Body of pancreas (tissue), 4 donors: ENCODE measurements at regions not wholly inside any gene's neighbourhood (a gene's known extent, or its start where the extent isn't known, plus 50 kb on each side); places are given as distances from the start of the nearest gene placed in this dataset.
A peak's percentile ranks its signal among the peaks of the same experiment; 100 is the strongest.

Source experiments
- ATAC-seq: fragments of 150-250 bp; one replicate; pipeline ENCODE4 v1.9.1; 2016
- DNase-seq, 4 donors: peaks; one replicate each; pipeline ENCODE4 v3.0.0-alpha.2; 2019
- H3K27ac ChIP-seq, 4 donors: fragments of 200-600 bp; sonication (generic); 1 replicate in 3 of 4; 2 replicates in 1 of 4; pipeline versions ENCODE4 v1.5.1 to v1.6.1; 2016 to 2019; ENCODE audit warnings: mild to moderate bottlenecking in 1 of 4, mixed read lengths in 1 of 4, moderate library complexity in 1 of 4
- H3K27me3 ChIP-seq, 2 donors: fragments of 200-600 bp; sonication (generic); one replicate each; pipeline ENCODE4 v1.6.0; 2016; ENCODE audit warnings: mild to moderate bottlenecking in 1 of 2
- H3K36me3 ChIP-seq, 2 donors: fragments of 200-600 bp; sonication (generic); replicated peaks in 1 of 2; 2 replicates each; pipeline ENCODE4 v1.5.1; 2016; ENCODE audit warnings: low read depth in 2 of 2; ENCODE audit not compliant: insufficient read depth in 1 of 2
- H3K4me1 ChIP-seq: fragments of 200-600 bp; sonication (generic); one replicate; pipeline ENCODE4 v1.6.0; 2016
- H3K4me3 ChIP-seq, 2 donors: fragments of 200-600 bp; sonication (generic); 1 replicate in 1 of 2; 2 replicates in 1 of 2; pipeline ENCODE4 v1.5.1; 2016 to 2019
- H3K9me3 ChIP-seq, 3 donors: fragments of 200-600 bp; sonication (generic); 1 replicate in 2 of 3; 2 replicates in 1 of 3; pipeline ENCODE4 v1.5.1; 2016
- POLR2A ChIP-seq, 3 donors: fragments of 450-650 bp; IDR thresholded peaks; one replicate each; pipeline ENCODE4 v1.6.1; 2016; ENCODE audit warnings: antibody characterized with exemption in 3 of 3, mild to moderate bottlenecking in 2 of 3
- WGBS, 2 donors: methylation state at CpG; one replicate each; pipeline ENCODE4 v1.1.5; 2017; 5-methylcytosine and 5-hydroxymethylcytosine counted together
- intact Hi-C: fragments of 100-400 bp; cut with DNase I; formaldehyde crosslinking; loops from one replicate; pipeline ENCODE4 v1.15.1; 2023
- TF ChIP-seq, protein P1 (sequence below), 7 experiments: fragments of 450-650 bp in 4 of 7; fragments of 200-600 bp in 3 of 7; sonication (generic) in 3 of 7; IDR thresholded peaks; one replicate each; pipeline ENCODE4 v1.5.1; 2016 to 2019; ENCODE audit warnings: antibody characterized with exemption in 7 of 7

DNA sequence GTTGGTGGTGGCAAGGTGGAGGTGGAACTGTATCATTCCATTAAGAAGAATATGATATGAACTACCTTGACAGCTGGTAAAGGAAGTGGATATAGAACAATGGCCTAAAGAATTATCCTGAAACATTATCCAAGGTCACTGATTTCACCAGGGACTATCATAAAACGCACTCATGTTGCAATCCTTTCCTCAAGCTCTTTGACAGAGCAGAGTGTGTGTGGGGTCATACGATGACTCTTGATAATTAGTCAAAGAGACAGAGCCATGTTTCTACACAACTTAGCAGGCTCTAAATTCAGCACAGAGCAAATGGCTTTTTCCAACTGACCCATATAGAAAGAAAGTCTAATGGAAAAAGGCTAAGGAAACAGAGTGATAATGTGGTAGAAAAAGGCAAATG is 126.4 kb upstream of the ANKFN1 start:
- DNase-seq: no peak
- no peak overlapping the region for H3K27ac ChIP-seq
- no peaks in the 10 kb centered on the region for H3K27me3 ChIP-seq
- no peak for ATAC-seq
- no peaks in the 10 kb centered on the region for H3K36me3 ChIP-seq
- no peaks in the 10 kb centered on the region for H3K4me1 ChIP-seq
- 35 to 43% methylated on average over 2 of the region's 2 CpGs for WGBS, 2 donors
- TF ChIP-seq POLR2A (IDR thresholded peaks at IDR 0.05): no peak
- TF ChIP-seq, protein P1, sequence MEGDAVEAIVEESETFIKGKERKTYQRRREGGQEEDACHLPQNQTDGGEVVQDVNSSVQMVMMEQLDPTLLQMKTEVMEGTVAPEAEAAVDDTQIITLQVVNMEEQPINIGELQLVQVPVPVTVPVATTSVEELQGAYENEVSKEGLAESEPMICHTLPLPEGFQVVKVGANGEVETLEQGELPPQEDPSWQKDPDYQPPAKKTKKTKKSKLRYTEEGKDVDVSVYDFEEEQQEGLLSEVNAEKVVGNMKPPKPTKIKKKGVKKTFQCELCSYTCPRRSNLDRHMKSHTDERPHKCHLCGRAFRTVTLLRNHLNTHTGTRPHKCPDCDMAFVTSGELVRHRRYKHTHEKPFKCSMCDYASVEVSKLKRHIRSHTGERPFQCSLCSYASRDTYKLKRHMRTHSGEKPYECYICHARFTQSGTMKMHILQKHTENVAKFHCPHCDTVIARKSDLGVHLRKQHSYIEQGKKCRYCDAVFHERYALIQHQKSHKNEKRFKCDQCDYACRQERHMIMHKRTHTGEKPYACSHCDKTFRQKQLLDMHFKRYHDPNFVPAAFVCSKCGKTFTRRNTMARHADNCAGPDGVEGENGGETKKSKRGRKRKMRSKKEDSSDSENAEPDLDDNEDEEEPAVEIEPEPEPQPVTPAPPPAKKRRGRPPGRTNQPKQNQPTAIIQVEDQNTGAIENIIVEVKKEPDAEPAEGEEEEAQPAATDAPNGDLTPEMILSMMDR (IDR thresholded peaks at IDR 0.05): no peak
- intact Hi-C loops: no loop called here
- H3K4me3 ChIP-seq: no peak overlapping the region
- no peaks in the 10 kb centered on the region for H3K9me3 ChIP-seq

- WGBS, 2 donors: 24 to 30% methylated on average over 3 of the region's 3 CpGs
- Histone ChIP-seq H3K27ac (no peak overlapping the region), H3K36me3 (no peaks in the 10 kb centered on the region), H3K4me3 (no peak overlapping the region), H3K9me3 (no peaks in the 10 kb centered on the region), H3K27me3 (no peaks in the 10 kb centered on the region), H3K4me1 (no peaks in the 10 kb centered on the region)
- ATAC-seq (no peak), DNase-seq (no peak)
- TF ChIP-seq, protein P1 (IDR thresholded peaks at IDR 0.05): no peak
- TF ChIP-seq POLR2A (IDR thresholded peaks at IDR 0.05): no peak
- intact Hi-C loops: no loop called here
Observed at GRCh38 chr17:56028837-56029236, 124.4 kb upstream of the ANKFN1 start.

DNA sequence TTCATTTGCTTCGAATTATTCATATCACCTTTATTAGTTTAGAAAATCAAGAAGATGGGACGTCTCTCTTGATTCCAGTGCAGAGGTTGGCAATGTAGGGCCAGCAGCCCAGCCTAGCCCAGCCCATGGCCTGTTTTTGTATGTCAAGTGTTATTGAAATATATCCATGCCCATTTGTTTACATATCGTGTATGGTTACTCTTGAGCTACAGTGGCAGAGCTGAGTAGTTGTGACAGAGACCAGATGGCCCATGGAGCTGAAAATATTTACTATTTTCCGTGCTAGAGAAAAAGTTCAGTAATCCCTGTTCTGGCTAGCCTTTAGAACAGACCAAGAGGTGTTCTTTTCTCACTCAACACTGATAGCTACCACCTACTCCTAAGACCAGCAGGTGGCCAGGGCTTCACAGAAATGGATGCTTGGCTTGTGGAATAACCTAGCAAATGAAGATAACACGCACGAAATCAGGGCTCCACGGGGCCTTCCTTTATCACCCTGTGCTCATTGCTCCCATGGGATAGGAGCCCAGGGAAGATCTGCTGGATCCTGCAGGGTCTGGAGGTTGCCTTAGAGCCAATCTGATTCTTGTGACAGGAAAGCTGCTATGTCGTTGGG is 123.2 kb upstream of the ANKFN1 start:
- 45 to 60% methylated on average over 8 of the region's 8 CpGs for WGBS, 2 donors
- H3K4me1 ChIP-seq: no peaks in the 10 kb centered on the region
- DNase-seq: no peak
- intact Hi-C loops: loop anchor here (10.0 kb wide), 1 partner anchor 55 kb away; no protein-coding TSS in a partner anchor
- no peak for ATAC-seq
- H3K27me3 ChIP-seq: no peaks in the 10 kb centered on the region
- no peak for TF ChIP-seq POLR2A (IDR thresholded peaks at IDR 0.05)
- TF ChIP-seq, protein P1 (IDR thresholded peaks at IDR 0.05): no peak
- H3K27ac ChIP-seq: no peak overlapping the region
- H3K36me3 ChIP-seq: no peaks in the 10 kb centered on the region
- H3K9me3 ChIP-seq: no peaks in the 10 kb centered on the region
- no peak overlapping the region for H3K4me3 ChIP-seq

DNA sequence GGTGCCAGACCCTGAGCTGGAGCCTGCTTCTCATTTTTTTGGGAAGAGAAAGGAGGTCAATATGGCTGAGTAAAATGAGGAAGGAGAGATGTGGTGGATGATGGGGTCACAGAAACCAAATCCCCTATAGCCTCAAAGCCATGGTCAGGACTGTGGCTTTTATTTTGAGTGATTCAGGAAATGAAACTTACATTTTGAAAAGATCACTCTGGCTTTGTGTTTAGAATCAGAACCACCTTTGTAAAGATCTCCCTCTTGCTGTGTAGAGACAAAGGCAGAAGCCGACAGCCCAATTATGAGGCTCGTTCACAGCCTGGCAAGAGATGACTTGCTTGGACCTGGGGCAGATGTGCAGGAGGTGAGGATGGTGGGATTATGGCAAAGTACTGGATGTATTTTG is 121.6 kb upstream of the ANKFN1 start:
- intact Hi-C loops: loop anchor here (10.0 kb wide), 1 partner anchor 53 kb away; no protein-coding TSS in a partner anchor
- Histone ChIP-seq H3K36me3 (no peaks in the 10 kb centered on the region), H3K9me3 (no peaks in the 10 kb centered on the region), H3K27me3 (no peaks in the 10 kb centered on the region), H3K4me1 (no peaks in the 10 kb centered on the region), H3K27ac (no peak overlapping the region), H3K4me3 (no peak overlapping the region)
- 53 to 82% methylated on average over 2 of the region's 2 CpGs for WGBS, 2 donors
- ATAC-seq (no peak), DNase-seq (no peak)
- TF ChIP-seq, protein P1 (IDR thresholded peaks at IDR 0.05): no peak
- no peak for TF ChIP-seq POLR2A (IDR thresholded peaks at IDR 0.05)

DNA sequence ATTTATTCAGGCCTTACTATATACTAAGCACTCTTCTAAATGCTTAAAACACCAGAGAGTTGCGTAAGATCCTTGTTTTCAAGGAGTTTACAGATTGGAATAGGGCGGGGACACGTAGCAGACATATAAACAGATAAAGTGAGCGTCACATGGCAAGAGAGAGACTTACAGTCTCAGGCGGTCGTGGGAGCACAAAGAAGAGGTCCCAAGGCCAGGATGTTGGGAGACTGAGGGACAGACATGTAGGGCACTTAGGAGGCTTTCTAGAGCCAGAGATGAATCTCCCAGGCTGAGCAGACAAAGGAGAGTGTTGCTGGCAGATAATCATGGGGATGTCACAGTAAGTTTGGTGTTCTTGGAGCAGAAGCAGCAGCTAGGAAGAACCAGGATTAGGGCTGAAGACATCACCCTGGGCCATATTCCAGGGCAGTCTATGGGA is 119.1 kb upstream of the ANKFN1 start:
- WGBS, 2 donors: 68 to 77% methylated on average over 6 of the region's 6 CpGs
- no peak overlapping the region for H3K27ac ChIP-seq

More for the DNA sequence above, 119.1 kb upstream of the ANKFN1 start:
- Histone ChIP-seq H3K36me3 (no peaks in the 10 kb centered on the region), H3K9me3 (no peaks in the 10 kb centered on the region), H3K4me1 (no peaks in the 10 kb centered on the region), H3K4me3 (no peak overlapping the region), H3K27me3 (no peaks in the 10 kb centered on the region)
- ATAC-seq (no peak), DNase-seq (peak in 1 of 4 donors; percentile 3)
- no peak for TF ChIP-seq POLR2A (IDR thresholded peaks at IDR 0.05)
- TF ChIP-seq, protein P1 (IDR thresholded peaks at IDR 0.05): no peak
- intact Hi-C loops: loop anchor here (10.0 kb wide), 1 partner anchor 51 kb away; no protein-coding TSS in a partner anchor
